Stomach (tissue), 8 donors: ENCODE measurements at regions not wholly inside any gene's neighbourhood (a gene's known extent, or its start where the extent isn't known, plus 50 kb on each side); places are given as distances from the start of the nearest gene placed in this dataset.

ENCODE experiments used
- DNase-seq, 2 donors: peaks; one replicate each; pipeline versions ENCODE4 v3.0.0 to v3.0.0-alpha.2; 2013 to 2019
- H3K27ac ChIP-seq, 5 donors: fragments of 200-600 bp in 4 of 5; sonication (generic) in 4 of 5; one replicate each; pipeline ENCODE4 v1.5.1; 2013 to 2019; ENCODE audit warnings: mild to moderate bottlenecking in 1 of 5, moderate library complexity in 1 of 5
- H3K27me3 ChIP-seq, 3 donors: fragments of 200-600 bp; sonication (generic); one replicate each; pipeline ENCODE4 v1.5.1; 2017 to 2019; ENCODE audit warnings: mixed run types in 1 of 3
- H3K36me3 ChIP-seq, 4 donors: fragments of 200-600 bp; sonication (generic); 1 replicate in 3 of 4; 2 replicates in 1 of 4; pipeline ENCODE4 v1.5.1; 2016 to 2019
- H3K4me1 ChIP-seq, 4 donors: fragments of 200-600 bp; sonication (generic); one replicate each; pipeline ENCODE4 v1.5.1; 2016 to 2019
- H3K4me3 ChIP-seq, 4 donors: fragments of 200-600 bp; sonication (generic) in 3 of 4; one replicate each; pipeline ENCODE4 v1.5.1; 2016 to 2019; ENCODE audit warnings: mild to moderate bottlenecking in 1 of 4
- H3K9me3 ChIP-seq, 4 donors: fragments of 200-600 bp; sonication (generic); one replicate each; pipeline ENCODE4 v1.5.1; 2016 to 2019
- EP300 ChIP-seq: sonication (generic); formaldehyde crosslinking; IDR thresholded peaks from one replicate; pipeline ENCODE4 v1.6.1; 2017; ENCODE audit warnings: antibody characterized with exemption
- POLR2A ChIP-seq, 4 donors: fragments of 450-650 bp; IDR thresholded peaks; one replicate each; pipeline ENCODE4 v1.6.1; 2016; ENCODE audit warnings: antibody characterized with exemption in 4 of 4, control low read depth in 2 of 4, mild to moderate bottlenecking in 1 of 4, moderate library complexity in 1 of 4
- POLR2AphosphoS5 ChIP-seq, 3 donors: sonication (generic); formaldehyde crosslinking; IDR thresholded peaks; one replicate each; pipeline ENCODE4 v1.6.1; 2016; ENCODE audit warnings: antibody characterized with exemption in 3 of 3
- WGBS, 5 donors: extraction: QIAGEN DNeasy Blood & Tissue Kit in 3 of 5; methylation state at CpG; one replicate each; pipeline versions ENCODE4 v1.1.5 to v1.1.7; 2013 to 2018; 5-methylcytosine and 5-hydroxymethylcytosine counted together
- intact Hi-C: fragments of 100-400 bp; cut with DNase I; formaldehyde crosslinking; loops from one replicate; pipeline ENCODE4 v1.15.1; 2023; ENCODE audit warnings: low total_unique reads
- TF ChIP-seq, protein P1 (sequence below), 7 experiments: fragments of 450-650 bp in 4 of 7; fragments of 200-600 bp in 3 of 7; sonication (generic) in 3 of 7; IDR thresholded peaks; one replicate each; pipeline ENCODE4 v1.5.1; 2016 to 2019; ENCODE audit warnings: antibody characterized with exemption in 7 of 7, control low read depth in 2 of 7, mild to moderate bottlenecking in 1 of 7
- donor health status: healthy with polysubstance abuse.
- donor health status: Bipolar disorder and iron deficiency.
- donor health status: healthy.

DNA sequence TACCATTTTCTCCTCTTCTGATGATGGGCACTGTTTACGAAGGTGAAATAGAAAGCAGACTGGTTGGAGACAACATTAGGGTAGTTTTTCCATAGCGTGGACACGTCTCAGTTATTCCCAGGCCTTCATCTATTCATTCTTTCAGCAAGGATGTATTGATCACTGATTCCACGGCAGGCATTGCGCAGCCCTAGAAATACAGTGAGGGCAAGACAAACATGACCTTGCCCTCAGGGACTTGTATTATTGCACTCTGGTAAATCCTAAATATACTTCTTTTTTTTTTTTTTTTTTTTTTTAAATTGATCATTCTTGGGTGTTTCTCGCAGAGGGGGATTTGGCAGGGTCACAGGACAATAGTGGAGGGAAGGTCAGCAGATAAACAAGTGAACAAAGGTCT, 167.3 kb upstream of the SPRED2 start:
- peaks cover 0 to 3% (median 0%) of the 10 kb centered on the region in 4 donors for H3K9me3 ChIP-seq
- no peak overlapping the region for H3K27ac ChIP-seq
- H3K4me1 ChIP-seq = no peaks in the 10 kb centered on the region
- no peaks in the 10 kb centered on the region for H3K27me3 ChIP-seq
- 65 to 85% (median 69%) methylated on average over 5 to 6 of the region's 6 CpGs for WGBS, 5 donors
- TF ChIP-seq EP300 (no peak), POLR2A (IDR thresholded peaks at IDR 0.05) (no peak), POLR2AphosphoS5 (IDR thresholded peaks at IDR 0.05) (no peak)
- TF ChIP-seq, protein P1, sequence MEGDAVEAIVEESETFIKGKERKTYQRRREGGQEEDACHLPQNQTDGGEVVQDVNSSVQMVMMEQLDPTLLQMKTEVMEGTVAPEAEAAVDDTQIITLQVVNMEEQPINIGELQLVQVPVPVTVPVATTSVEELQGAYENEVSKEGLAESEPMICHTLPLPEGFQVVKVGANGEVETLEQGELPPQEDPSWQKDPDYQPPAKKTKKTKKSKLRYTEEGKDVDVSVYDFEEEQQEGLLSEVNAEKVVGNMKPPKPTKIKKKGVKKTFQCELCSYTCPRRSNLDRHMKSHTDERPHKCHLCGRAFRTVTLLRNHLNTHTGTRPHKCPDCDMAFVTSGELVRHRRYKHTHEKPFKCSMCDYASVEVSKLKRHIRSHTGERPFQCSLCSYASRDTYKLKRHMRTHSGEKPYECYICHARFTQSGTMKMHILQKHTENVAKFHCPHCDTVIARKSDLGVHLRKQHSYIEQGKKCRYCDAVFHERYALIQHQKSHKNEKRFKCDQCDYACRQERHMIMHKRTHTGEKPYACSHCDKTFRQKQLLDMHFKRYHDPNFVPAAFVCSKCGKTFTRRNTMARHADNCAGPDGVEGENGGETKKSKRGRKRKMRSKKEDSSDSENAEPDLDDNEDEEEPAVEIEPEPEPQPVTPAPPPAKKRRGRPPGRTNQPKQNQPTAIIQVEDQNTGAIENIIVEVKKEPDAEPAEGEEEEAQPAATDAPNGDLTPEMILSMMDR (IDR thresholded peaks at IDR 0.05) = no peak
- DNase-seq = no peak
- no peak overlapping the region for H3K4me3 ChIP-seq
- H3K36me3 ChIP-seq = no peaks in the 10 kb centered on the region
- intact Hi-C loops = no loop called here

DNA sequence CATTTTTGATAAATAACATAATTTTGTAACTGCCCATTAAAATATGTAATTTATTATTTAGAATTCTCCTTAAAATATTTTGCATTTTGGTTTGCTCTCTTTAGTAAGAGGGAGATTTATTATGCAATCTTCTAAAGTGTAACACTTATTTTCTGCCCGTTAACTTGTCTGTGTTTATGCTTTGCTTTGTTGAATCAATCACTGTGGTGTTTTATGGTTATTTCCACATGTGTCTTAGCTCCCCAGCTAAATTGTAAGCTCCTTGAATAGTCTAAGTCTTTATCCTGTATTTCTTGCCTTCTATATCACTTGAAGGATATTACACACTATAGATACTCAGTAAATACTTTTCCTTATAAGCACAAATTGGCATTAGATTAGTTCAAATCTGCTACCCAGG, 166.6 kb upstream of the SPRED2 start:
- no peaks in the 10 kb centered on the region for H3K27me3 ChIP-seq
- H3K4me1 ChIP-seq = no peaks in the 10 kb centered on the region
- H3K9me3 ChIP-seq = peaks cover 0 to 5% (median 0%) of the 10 kb centered on the region in 4 donors
- H3K27ac ChIP-seq = no peak overlapping the region
- H3K4me3 ChIP-seq = no peak overlapping the region
- no peak for TF ChIP-seq POLR2A (IDR thresholded peaks at IDR 0.05)
- TF ChIP-seq, protein P1 (IDR thresholded peaks at IDR 0.05) = no peak
- no peak for TF ChIP-seq POLR2AphosphoS5 (IDR thresholded peaks at IDR 0.05)
- TF ChIP-seq EP300 = no peak
- no peak for DNase-seq
- intact Hi-C loops = no loop called here
- WGBS, 5 donors = 74 to 88% (median 80%) methylated on average over 1 of the region's 1 CpG
- no peaks in the 10 kb centered on the region for H3K36me3 ChIP-seq

GRCh38 chr2:65598264-65598663, 165.9 kb upstream of the SPRED2 start:
- Histone ChIP-seq H3K27me3 (no peaks in the 10 kb centered on the region), H3K36me3 (no peaks in the 10 kb centered on the region), H3K9me3 (peaks cover 0 to 5% (median 0%) of the 10 kb centered on the region in 4 donors), H3K4me1 (no peaks in the 10 kb centered on the region), H3K4me3 (no peak overlapping the region), H3K27ac (no peak overlapping the region)
- DNase-seq = no peak
- no peak for TF ChIP-seq POLR2A (IDR thresholded peaks at IDR 0.05)
- TF ChIP-seq, protein P1 (IDR thresholded peaks at IDR 0.05) = no peak
- no peak for TF ChIP-seq POLR2AphosphoS5 (IDR thresholded peaks at IDR 0.05)
- no peak for TF ChIP-seq EP300
- intact Hi-C loops = no loop called here
- WGBS, 5 donors = 87 to 92% (median 90%) methylated on average over 4 of the region's 4 CpGs

DNA sequence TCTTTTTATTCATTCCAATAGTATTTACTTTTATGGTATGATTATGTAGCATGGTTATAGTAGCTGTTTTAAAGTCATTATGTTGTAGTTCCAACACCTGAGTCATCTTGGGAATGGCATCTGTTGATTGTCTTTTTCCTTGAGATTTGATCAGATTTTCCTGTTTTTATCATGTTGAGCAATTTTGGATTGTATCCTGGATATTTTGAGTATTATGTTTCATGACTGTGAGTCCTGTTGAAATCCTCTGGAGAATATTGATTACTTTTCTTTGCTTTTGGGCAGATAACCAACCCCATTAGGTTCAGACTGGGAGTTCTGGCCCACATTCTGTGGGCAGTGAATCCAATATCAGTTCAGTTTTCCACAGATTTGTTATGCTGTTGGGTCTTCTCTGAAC, 163.2 kb upstream of the SPRED2 start:
- no peaks in the 10 kb centered on the region for H3K36me3 ChIP-seq
- H3K4me1 ChIP-seq = no peaks in the 10 kb centered on the region
- no peak for DNase-seq
- intact Hi-C loops = no loop called here
- no peak overlapping the region for H3K4me3 ChIP-seq
- peaks cover 0 to 5% (median 0%) of the 10 kb centered on the region in 4 donors for H3K9me3 ChIP-seq
- H3K27ac ChIP-seq = no peak overlapping the region
- TF ChIP-seq, protein P1 (IDR thresholded peaks at IDR 0.05) = no peak
- TF ChIP-seq POLR2A (IDR thresholded peaks at IDR 0.05) = no peak
- no peak for TF ChIP-seq POLR2AphosphoS5 (IDR thresholded peaks at IDR 0.05)
- TF ChIP-seq EP300 = no peak
- no peaks in the 10 kb centered on the region for H3K27me3 ChIP-seq
